Activated naive CD8-positive, alpha-beta T cell (primary cell): ENCODE measurements at regions not wholly inside any gene's neighbourhood (a gene's known extent, or its start where the extent isn't known, plus 50 kb on each side); places are given as distances from the start of the nearest gene placed in this dataset.

ENCODE experiments used
- H3K27ac Mint-ChIP-seq: one replicate; pipeline ENCODE4 v1.8.0; 2021; ENCODE audit warnings: mixed read lengths
- H3K27me3 Mint-ChIP-seq: one replicate; pipeline ENCODE4 v1.8.0; 2021; ENCODE audit warnings: mixed read lengths
- H3K36me3 Mint-ChIP-seq: one replicate; pipeline ENCODE4 v1.8.0; 2021; ENCODE audit warnings: mixed read lengths
- H3K4me1 Mint-ChIP-seq: one replicate; pipeline ENCODE4 v1.8.0; 2021; ENCODE audit warnings: low read depth, mixed read lengths
- H3K4me3 Mint-ChIP-seq: one replicate; pipeline ENCODE4 v1.8.0; 2021; ENCODE audit warnings: mild to moderate bottlenecking, mixed read lengths
- H3K9me3 Mint-ChIP-seq: one replicate; pipeline ENCODE4 v1.8.0; 2021; ENCODE audit warnings: low read depth, mixed read lengths

- Mint-ChIP-seq H3K4me3 (no peak overlapping the region), H3K9me3 (no peaks in the 10 kb centered on the region), H3K27ac (no peak overlapping the region), H3K27me3 (no peaks in the 10 kb centered on the region), H3K36me3 (no peaks in the 10 kb centered on the region), H3K4me1 (no peaks in the 10 kb centered on the region)
Measured at GRCh38 chr6:14944593-14944992, 301.3 kb upstream of the JARID2 start.

DNA sequence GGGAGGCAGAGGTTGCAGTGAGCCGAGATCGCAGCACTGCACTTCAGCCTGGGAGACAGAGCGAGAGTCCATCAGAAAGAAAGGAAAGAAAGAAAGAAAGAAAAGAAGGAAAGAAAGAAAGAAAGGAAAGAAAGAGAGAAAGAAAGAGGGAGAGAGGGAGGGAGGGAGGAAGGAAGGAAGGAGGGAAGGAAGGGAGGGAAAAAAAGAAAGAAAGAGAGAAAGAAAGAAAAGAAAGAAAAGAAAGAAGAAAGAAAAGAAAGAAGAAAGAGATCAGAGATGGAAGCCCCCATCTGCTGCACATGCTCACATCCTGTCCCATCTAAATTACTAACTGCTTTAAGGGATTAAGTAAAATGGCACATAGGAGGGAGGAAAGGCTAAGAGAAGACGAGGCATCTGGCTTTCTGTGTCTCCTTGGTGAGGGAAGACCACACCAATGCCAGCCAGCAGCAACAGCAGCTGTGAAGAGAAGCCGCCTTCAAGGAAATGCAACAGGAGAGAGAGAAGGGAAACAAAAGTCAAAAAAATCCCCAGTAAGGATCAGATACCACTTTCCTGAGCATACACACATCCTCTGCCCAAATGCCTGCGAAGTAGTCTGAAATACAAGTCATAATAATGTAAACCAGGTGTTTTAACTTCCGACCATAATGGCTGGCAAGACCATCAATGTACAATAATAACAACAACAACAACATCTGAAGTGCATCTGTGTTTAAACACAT is 300.2 kb upstream of the JARID2 start:
- Mint-ChIP-seq H3K4me3 (no peak overlapping the region), H3K36me3 (no peaks in the 10 kb centered on the region), H3K27me3 (no peaks in the 10 kb centered on the region), H3K4me1 (no peaks in the 10 kb centered on the region), H3K27ac (no peak overlapping the region), H3K9me3 (no peaks in the 10 kb centered on the region)

DNA sequence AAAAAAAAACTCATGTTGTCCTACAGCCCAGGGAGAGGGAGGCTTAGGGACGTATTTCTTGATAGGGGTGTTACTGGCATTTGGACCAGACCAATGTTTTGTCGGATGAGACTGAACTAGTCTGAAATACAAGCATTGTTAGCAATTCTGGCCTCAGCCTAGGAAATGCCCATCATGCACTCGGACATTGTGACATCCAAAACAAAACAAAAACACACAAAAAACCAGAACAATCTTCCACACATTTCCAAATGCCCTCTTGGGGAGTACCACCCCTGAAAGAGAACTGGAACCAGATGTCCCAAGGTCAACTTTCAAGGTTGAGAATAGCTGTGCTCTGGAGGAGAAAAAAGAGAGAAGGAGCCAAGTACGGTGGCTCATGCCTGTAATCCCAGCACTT is 299.1 kb upstream of the JARID2 start:
- Mint-ChIP-seq H3K4me3 (no peak overlapping the region), H3K27me3 (no peaks in the 10 kb centered on the region), H3K4me1 (no peaks in the 10 kb centered on the region), H3K36me3 (no peaks in the 10 kb centered on the region), H3K27ac (no peak overlapping the region), H3K9me3 (no peaks in the 10 kb centered on the region)

GRCh38 chr6:14948586-14949245 is 297.2 kb upstream of the JARID2 start:
- H3K4me3 Mint-ChIP-seq, result no peak overlapping the region
- H3K27me3 Mint-ChIP-seq, result no peaks in the 10 kb centered on the region
- H3K9me3 Mint-ChIP-seq, result no peaks in the 10 kb centered on the region
- H3K36me3 Mint-ChIP-seq, result no peaks in the 10 kb centered on the region
- H3K4me1 Mint-ChIP-seq, result no peaks in the 10 kb centered on the region
- no peak overlapping the region for H3K27ac Mint-ChIP-seq

DNA sequence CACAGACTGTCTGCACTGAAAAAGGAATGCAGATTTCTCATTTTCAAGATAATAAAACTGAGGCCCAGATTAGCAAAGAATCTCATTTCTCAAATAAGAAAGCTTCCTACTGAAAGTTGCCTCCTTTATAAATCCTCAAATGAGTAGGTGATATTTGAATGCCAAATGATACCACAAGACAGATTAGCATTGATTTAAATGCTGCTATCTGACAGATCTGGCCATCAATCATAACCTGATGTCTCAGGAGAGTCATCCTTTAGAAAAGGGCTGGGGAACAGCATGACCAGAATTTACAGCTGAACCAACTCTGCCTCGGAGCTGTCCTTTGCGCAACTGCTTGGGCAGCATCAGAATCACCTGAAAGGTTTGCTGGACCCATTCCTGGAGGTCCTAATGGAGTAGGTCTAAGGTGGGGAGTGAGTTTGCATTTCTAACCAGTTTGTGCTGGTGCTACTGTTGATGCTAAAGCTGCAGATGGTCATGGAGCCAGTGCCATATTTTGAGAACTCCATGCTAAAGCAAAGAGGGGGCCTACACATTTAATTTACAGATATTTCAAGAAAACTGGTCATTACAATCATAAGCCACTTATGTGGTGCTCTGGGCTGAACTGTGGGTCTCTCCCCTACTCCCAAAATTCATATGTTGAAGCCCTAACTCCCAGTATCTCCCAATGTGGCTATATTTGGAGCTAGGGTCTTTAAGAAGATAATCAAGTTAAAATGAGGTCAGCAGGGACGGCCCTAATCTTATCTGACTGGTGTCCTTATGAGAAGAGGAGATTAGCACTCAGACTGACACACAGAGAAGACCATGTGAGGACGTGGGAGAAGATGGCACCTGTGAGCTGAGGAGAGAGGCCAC is 295.5 kb upstream of the JARID2 start:
- H3K27ac Mint-ChIP-seq, result no peak overlapping the region

GRCh38 chr6:14950970-14951276 is 294.9 kb upstream of the JARID2 start:
- Mint-ChIP-seq H3K27me3 (no peaks in the 10 kb centered on the region), H3K9me3 (peaks cover 4% of the 10 kb centered on the region), H3K36me3 (peaks cover 2% of the 10 kb centered on the region), H3K4me3 (no peak overlapping the region), H3K4me1 (no peaks in the 10 kb centered on the region), H3K27ac (no peak overlapping the region)

More for the DNA sequence above, 295.5 kb upstream of the JARID2 start:
- Mint-ChIP-seq H3K4me1 (no peaks in the 10 kb centered on the region), H3K36me3 (peaks cover 2% of the 10 kb centered on the region), H3K27me3 (no peaks in the 10 kb centered on the region), H3K9me3 (peaks cover 4% of the 10 kb centered on the region), H3K4me3 (no peak overlapping the region)

DNA sequence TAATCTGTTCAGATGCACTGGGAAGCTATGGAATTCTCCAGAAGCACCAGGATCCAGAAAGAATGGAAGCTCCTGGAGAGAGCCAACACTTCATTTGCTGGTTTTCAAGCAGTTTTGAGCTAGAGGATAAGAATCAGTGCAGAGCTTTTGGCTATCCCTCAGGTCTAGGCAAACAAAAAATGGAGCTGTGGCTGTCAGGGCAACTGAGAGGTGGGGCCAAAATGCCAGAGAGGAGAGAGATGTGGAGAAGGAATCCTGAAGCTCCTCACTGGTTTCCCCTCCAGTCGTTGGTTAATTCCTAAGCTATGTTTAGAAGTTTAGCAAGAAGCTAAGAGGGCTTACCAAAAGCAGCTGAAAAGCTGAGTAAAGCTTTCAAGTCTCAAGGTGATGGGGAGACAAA is 294.2 kb upstream of the JARID2 start:
- H3K36me3 Mint-ChIP-seq, result peaks cover 2% of the 10 kb centered on the region
- no peaks in the 10 kb centered on the region for H3K4me1 Mint-ChIP-seq
- no peak overlapping the region for H3K27ac Mint-ChIP-seq
- H3K4me3 Mint-ChIP-seq, result no peak overlapping the region
- peaks cover 4% of the 10 kb centered on the region for H3K9me3 Mint-ChIP-seq
- no peaks in the 10 kb centered on the region for H3K27me3 Mint-ChIP-seq

DNA sequence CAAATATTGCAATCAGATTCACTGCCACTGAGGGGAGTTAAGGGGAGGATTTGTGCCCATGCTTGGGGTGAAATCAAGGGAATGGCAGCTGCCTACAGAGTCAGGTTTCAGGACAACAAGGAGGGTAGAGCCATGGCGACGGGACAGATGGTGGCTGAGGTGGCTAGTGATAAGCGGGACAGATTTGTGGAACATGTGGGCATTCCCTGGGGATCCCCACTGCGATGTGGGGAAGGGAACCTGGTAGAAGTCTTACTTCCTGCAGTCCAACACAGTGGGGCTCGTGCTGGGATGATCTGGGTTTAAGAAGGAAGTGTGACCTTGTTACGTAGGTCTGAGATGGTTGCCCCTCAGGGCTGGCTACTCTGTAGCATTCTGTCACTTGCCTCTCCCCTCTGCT is 292.0 kb upstream of the JARID2 start:
- no peaks in the 10 kb centered on the region for H3K4me1 Mint-ChIP-seq
- no peaks in the 10 kb centered on the region for H3K27me3 Mint-ChIP-seq
- no peak overlapping the region for H3K4me3 Mint-ChIP-seq
- H3K9me3 Mint-ChIP-seq, result peaks cover 4% of the 10 kb centered on the region
- H3K27ac Mint-ChIP-seq, result no peak overlapping the region
- peaks cover 2% of the 10 kb centered on the region for H3K36me3 Mint-ChIP-seq

- H3K27me3 Mint-ChIP-seq, result no peaks in the 10 kb centered on the region
- no peak overlapping the region for H3K4me3 Mint-ChIP-seq
- H3K4me1 Mint-ChIP-seq, result no peaks in the 10 kb centered on the region
- H3K9me3 Mint-ChIP-seq, result peaks cover 4% of the 10 kb centered on the region
- H3K36me3 Mint-ChIP-seq, result peaks cover 2% of the 10 kb centered on the region
- H3K27ac Mint-ChIP-seq, result no peak overlapping the region
Measured at GRCh38 chr6:14957355-14958059, 288.4 kb upstream of the JARID2 start.

DNA sequence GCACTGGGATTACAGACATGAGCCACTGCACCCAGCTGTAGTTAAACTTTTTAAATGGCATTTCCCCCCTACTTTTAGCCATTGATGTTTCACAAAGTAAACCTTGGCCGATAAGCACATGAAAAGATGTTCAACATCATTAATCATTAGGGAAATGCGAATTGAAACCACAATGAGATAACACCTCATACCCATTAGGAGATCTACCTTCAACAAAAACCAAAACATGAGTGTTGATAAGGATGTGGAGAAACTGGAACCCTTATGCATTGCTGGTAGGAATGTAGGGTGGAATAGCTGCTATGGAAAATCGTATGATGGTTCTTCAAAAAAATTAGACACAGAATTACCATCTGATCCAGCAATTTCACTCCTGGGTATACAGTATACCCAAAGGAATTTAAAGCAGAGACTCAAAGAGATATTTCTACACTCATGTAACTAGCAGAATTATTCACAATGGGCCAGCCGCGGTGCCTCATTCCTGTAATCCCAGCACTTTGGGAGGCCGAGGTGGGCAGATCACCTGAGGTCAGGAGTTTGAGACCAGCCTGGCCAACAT is 286.5 kb upstream of the JARID2 start:
- Mint-ChIP-seq H3K36me3 (peaks cover 2% of the 10 kb centered on the region), H3K27me3 (no peaks in the 10 kb centered on the region), H3K4me3 (no peak overlapping the region), H3K4me1 (no peaks in the 10 kb centered on the region), H3K27ac (no peak overlapping the region), H3K9me3 (peaks cover 4% of the 10 kb centered on the region)

DNA sequence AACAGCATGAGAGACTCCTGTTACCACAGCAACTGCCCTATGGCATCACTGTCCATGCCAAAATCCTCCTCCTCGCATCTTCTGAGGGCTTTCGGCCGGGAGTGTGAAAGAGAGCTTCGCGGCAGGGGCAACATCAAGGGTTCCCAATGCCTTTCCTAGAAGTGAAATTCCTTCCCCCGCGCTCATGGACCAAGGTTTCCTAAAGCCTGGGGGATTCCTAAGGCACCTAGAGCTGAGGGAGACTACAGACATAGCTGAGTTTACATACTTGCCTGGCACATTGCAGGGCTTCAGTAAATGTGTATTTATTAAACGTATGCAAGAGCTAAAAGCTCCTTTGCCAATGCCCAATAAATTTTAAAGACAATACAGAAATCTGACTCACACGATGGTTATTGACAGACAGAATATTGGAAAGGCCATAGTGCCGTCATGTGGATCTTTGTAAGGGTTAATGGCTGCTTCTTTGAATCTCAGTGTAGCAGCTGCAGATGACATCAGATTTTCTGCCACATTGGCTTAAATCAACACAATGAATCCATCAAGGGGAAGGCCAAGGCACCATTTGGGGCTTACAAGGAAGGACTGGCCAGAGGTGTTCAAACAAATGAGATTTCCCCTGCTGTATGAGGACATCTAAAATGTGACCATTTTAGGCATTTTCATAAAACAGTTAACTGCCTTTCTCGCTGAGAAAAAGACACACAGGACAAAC is 281.2 kb upstream of the JARID2 start:
- Mint-ChIP-seq H3K27ac (no peak overlapping the region), H3K27me3 (no peaks in the 10 kb centered on the region), H3K4me3 (no peak overlapping the region), H3K9me3 (peaks cover 5% of the 10 kb centered on the region), H3K4me1 (no peaks in the 10 kb centered on the region), H3K36me3 (no peaks in the 10 kb centered on the region)

GRCh38 chr6:14965424-14966075 is 280.3 kb upstream of the JARID2 start:
- Mint-ChIP-seq H3K27ac (no peak overlapping the region), H3K36me3 (no peaks in the 10 kb centered on the region), H3K4me3 (no peak overlapping the region)

GRCh38 chr6:14966096-14966905 is 279.6 kb upstream of the JARID2 start:
- peaks cover 5% of the 10 kb centered on the region for H3K9me3 Mint-ChIP-seq
- no peaks in the 10 kb centered on the region for H3K27me3 Mint-ChIP-seq
- H3K4me3 Mint-ChIP-seq, result no peak overlapping the region
- H3K27ac Mint-ChIP-seq, result no peak overlapping the region
- no peaks in the 10 kb centered on the region for H3K36me3 Mint-ChIP-seq
- H3K4me1 Mint-ChIP-seq, result no peaks in the 10 kb centered on the region

More at GRCh38 chr6:14965424-14966075, 280.3 kb upstream of the JARID2 start:
- H3K27me3 Mint-ChIP-seq, result no peaks in the 10 kb centered on the region
- H3K9me3 Mint-ChIP-seq, result peaks cover 5% of the 10 kb centered on the region
- no peaks in the 10 kb centered on the region for H3K4me1 Mint-ChIP-seq
